HL-60 (cell line): ENCODE measurements at regions not wholly inside any gene's neighbourhood (a gene's known extent, or its start where the extent isn't known, plus 50 kb on each side); places are given as distances from the start of the nearest gene placed in this dataset.

Experiments
- GABPA ChIP-seq: IDR thresholded peaks from 2 replicates; pipeline ENCODE4 v1.6.1; 2012; ENCODE audit warnings: low read depth
- POLR2AphosphoS5 ChIP-seq: IDR thresholded peaks from 2 replicates; pipeline ENCODE4 v1.6.1; 2012; ENCODE audit warnings: low read depth
- REST ChIP-seq: IDR thresholded peaks from 2 replicates; pipeline ENCODE4 v1.6.1; 2012; ENCODE audit warnings: low read depth; ENCODE audit not compliant: insufficient replicate concordance
- TF ChIP-seq, protein P1 (sequence below): IDR thresholded peaks from one replicate; pipeline ENCODE4 v1.5.1; 2011; ENCODE audit warnings: low read length, control low read depth, inconsistent platforms; ENCODE audit not compliant: insufficient read depth

DNA sequence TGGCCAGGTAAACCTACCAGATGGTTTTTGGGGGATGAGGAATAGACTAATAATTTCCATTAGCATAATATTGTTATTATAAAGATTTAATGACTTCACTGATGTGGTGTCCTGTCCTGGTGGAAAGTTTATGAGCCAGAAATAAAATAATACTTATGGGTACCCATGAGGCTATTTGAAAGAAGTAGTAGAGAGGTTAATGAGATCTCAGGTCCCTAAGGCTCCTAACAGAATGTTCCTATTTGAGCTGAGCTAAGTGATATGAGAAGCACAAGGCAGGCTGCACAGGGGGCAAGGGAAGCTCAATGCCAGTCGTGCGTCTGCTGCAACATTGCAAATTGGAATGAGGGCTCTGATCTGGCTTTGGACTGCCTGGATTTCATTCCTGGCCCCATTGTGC lies 174.1 kb downstream of the BMP2 start:
- no peak for TF ChIP-seq POLR2AphosphoS5
- TF ChIP-seq, protein P1, sequence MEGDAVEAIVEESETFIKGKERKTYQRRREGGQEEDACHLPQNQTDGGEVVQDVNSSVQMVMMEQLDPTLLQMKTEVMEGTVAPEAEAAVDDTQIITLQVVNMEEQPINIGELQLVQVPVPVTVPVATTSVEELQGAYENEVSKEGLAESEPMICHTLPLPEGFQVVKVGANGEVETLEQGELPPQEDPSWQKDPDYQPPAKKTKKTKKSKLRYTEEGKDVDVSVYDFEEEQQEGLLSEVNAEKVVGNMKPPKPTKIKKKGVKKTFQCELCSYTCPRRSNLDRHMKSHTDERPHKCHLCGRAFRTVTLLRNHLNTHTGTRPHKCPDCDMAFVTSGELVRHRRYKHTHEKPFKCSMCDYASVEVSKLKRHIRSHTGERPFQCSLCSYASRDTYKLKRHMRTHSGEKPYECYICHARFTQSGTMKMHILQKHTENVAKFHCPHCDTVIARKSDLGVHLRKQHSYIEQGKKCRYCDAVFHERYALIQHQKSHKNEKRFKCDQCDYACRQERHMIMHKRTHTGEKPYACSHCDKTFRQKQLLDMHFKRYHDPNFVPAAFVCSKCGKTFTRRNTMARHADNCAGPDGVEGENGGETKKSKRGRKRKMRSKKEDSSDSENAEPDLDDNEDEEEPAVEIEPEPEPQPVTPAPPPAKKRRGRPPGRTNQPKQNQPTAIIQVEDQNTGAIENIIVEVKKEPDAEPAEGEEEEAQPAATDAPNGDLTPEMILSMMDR: no peak
- TF ChIP-seq GABPA: no peak
- no peak for TF ChIP-seq REST
